PC-9 (cell line): ENCODE measurements at regions not wholly inside any gene's neighbourhood (a gene's known extent, or its start where the extent isn't known, plus 50 kb on each side); places are given as distances from the start of the nearest gene placed in this dataset.

Source experiments
- BruUV-seq: library from RNA; stranded (reverse); fragments of 400-500 nt; replicated peaks from 2 replicates; lab custom pipeline; 2021; lab: Mats Ljungman, UMichigan
- CTCF ChIA-PET: fragments of 300-600 bp; sonication (Branson Sonifier 250); formaldehyde crosslinking; loops from one replicate; lab custom pipeline; 2022; ENCODE audit warnings: antibody characterized with exemption; lab: Charles Lee
- POLR2A ChIA-PET: fragments of 300-600 bp; sonication (Branson Sonifier 250); formaldehyde crosslinking; loops from one replicate; lab custom pipeline; 2022; ENCODE audit warnings: antibody characterized with exemption; ENCODE audit not compliant: unreplicated experiment; lab: Charles Lee
- DNase-seq, 2 experiments: peaks; one replicate each; pipeline versions ENCODE4 v3.0.0 to v3.0.0-alpha.2; 2015 to 2022; ENCODE audit warnings: mixed read lengths in 1 of 2
- H2AFZ ChIP-seq: fragments of 200-600 bp; sonication (generic); 2 replicates; pipeline ENCODE4 v1.8.1; 2017; ENCODE audit warnings: antibody characterized with exemption
- H3F3A ChIP-seq: fragments of 200-600 bp; sonication (generic); 2 replicates; pipeline ENCODE4 v1.8.1; 2017; ENCODE audit warnings: antibody characterized with exemption, mild to moderate bottlenecking, low read depth; ENCODE audit not compliant: insufficient read depth
- H3K27ac ChIP-seq: fragments of 200-600 bp; sonication (generic); 2 replicates; pipeline ENCODE4 v1.6.1; 2016; ENCODE audit warnings: mixed run types
- H3K27me3 ChIP-seq: fragments of 200-600 bp; sonication (generic); 2 replicates; pipeline ENCODE4 v1.6.1; 2016; ENCODE audit warnings: low read depth, mixed run types; ENCODE audit not compliant: insufficient read depth
- H3K36me3 ChIP-seq: fragments of 200-600 bp; sonication (generic); 2 replicates; pipeline ENCODE4 v1.6.1; 2016; ENCODE audit warnings: low read depth, mixed run types
- H3K4me1 ChIP-seq: fragments of 200-600 bp; sonication (generic); replicated peaks from 2 replicates; pipeline ENCODE4 v1.6.1; 2016; ENCODE audit warnings: mixed run types; ENCODE audit not compliant: insufficient read depth
- H3K4me2 ChIP-seq: fragments of 200-600 bp; sonication (generic); 2 replicates; pipeline ENCODE4 v1.6.1; 2017; ENCODE audit warnings: mixed run types
- H3K4me3 ChIP-seq: fragments of 200-600 bp; sonication (generic); 2 replicates; pipeline ENCODE4 v1.6.1; 2016; ENCODE audit warnings: mixed run types
- H3K79me2 ChIP-seq: fragments of 200-600 bp; sonication (generic); 2 replicates; pipeline ENCODE4 v1.6.1; 2017; ENCODE audit warnings: low read depth, mixed run types
- H3K9me2 ChIP-seq: fragments of 200-600 bp; sonication (generic); 2 replicates; pipeline ENCODE4 v1.8.1; 2017; ENCODE audit warnings: mild to moderate bottlenecking; ENCODE audit not compliant: insufficient read depth
- H3K9me3 ChIP-seq: fragments of 200-600 bp; sonication (generic); 2 replicates; pipeline ENCODE4 v1.8.1; 2016; ENCODE audit warnings: low read depth; ENCODE audit not compliant: insufficient read depth
- H4K20me1 ChIP-seq: fragments of 200-600 bp; sonication (generic); 2 replicates; pipeline ENCODE4 v1.8.1; 2017; ENCODE audit not compliant: insufficient read depth
- CTCF ChIP-seq: fragments of 200-600 bp; sonication (generic); conservative IDR thresholded peaks from 2 replicates; pipeline ENCODE4 v1.6.1; 2017; ENCODE audit warnings: mixed run types, antibody characterized with exemption, mild to moderate bottlenecking, moderate library complexity
- EZH2 ChIP-seq: fragments of 200-600 bp; sonication (generic); IDR thresholded peaks from 2 replicates; pipeline ENCODE4 v1.8.0; 2017; ENCODE audit warnings: antibody characterized with exemption, low read depth
- intact Hi-C: fragments of 100-400 bp; cut with micrococcal nuclease; formaldehyde crosslinking; loops from one replicate; pipeline ENCODE4 v1.10.0; 2022; ENCODE audit not compliant: unreplicated experiment

- Histone ChIP-seq H3F3A (no peaks in the 10 kb centered on the region), H3K9me2 (no peaks in the 10 kb centered on the region), H2AFZ (no peak overlapping the region), H3K27me3 (peaks cover 96% of the 10 kb centered on the region), H3K27ac (no peak overlapping the region), H4K20me1 (no peaks in the 10 kb centered on the region), H3K4me3 (no peak overlapping the region), H3K36me3 (no peaks in the 10 kb centered on the region), H3K9me3 (no peaks in the 10 kb centered on the region), H3K4me2 (no peak overlapping the region), H3K4me1 (no peaks in the 10 kb centered on the region), H3K79me2 (no peaks in the 10 kb centered on the region)
- intact Hi-C loops = no loop called here
- no peak for TF ChIP-seq EZH2
- no peak for TF ChIP-seq CTCF
- CTCF ChIA-PET = no interaction called here
- no peak for DNase-seq
- POLR2A ChIA-PET = no interaction called here
- no TSS peak for BruUV-seq
Observed at GRCh38 chr1:4127592-4128140, 227.6 kb upstream of the C1orf174 start.

GRCh38 chr1:4128616-4129015, 228.5 kb upstream of the C1orf174 start:
- no peak overlapping the region for H2AFZ ChIP-seq
- H3K27ac ChIP-seq = no peak overlapping the region
- no peaks in the 10 kb centered on the region for H3K79me2 ChIP-seq
- no peak overlapping the region for H3K4me2 ChIP-seq
- TF ChIP-seq EZH2 (no peak), CTCF (no peak)
- H3K36me3 ChIP-seq = no peaks in the 10 kb centered on the region
- H3K9me3 ChIP-seq = no peaks in the 10 kb centered on the region
- no TSS peak for BruUV-seq
- H3K4me1 ChIP-seq = no peaks in the 10 kb centered on the region
- H3F3A ChIP-seq = no peaks in the 10 kb centered on the region
- no peaks in the 10 kb centered on the region for H3K9me2 ChIP-seq
- DNase-seq = no peak
- H3K27me3 ChIP-seq = peaks cover 96% of the 10 kb centered on the region
- H4K20me1 ChIP-seq = no peaks in the 10 kb centered on the region
- H3K4me3 ChIP-seq = no peak overlapping the region
- ChIA-PET CTCF (no interaction called here), POLR2A (no interaction called here)
- intact Hi-C loops = no loop called here

- no peaks in the 10 kb centered on the region for H4K20me1 ChIP-seq
- intact Hi-C loops = no loop called here
- TF ChIP-seq EZH2 = no peak
- TF ChIP-seq CTCF = no peak
- no TSS peak for BruUV-seq
- H3K79me2 ChIP-seq = no peaks in the 10 kb centered on the region
- no peak for DNase-seq
- no peaks in the 10 kb centered on the region for H3F3A ChIP-seq
- no peaks in the 10 kb centered on the region for H3K4me1 ChIP-seq
- no peaks in the 10 kb centered on the region for H3K9me3 ChIP-seq
- no peak overlapping the region for H3K27ac ChIP-seq
- no peak overlapping the region for H2AFZ ChIP-seq
- H3K36me3 ChIP-seq = no peaks in the 10 kb centered on the region
- CTCF ChIA-PET = no interaction called here
- no peak overlapping the region for H3K4me3 ChIP-seq
- no peak overlapping the region for H3K4me2 ChIP-seq
- peaks cover 98% of the 10 kb centered on the region for H3K27me3 ChIP-seq
- no peaks in the 10 kb centered on the region for H3K9me2 ChIP-seq
- POLR2A ChIA-PET = no interaction called here
Observed at GRCh38 chr1:4129693-4130092, 229.6 kb upstream of the C1orf174 start.
